HCT116 (cell line): ENCODE measurements at regions not wholly inside any gene's neighbourhood (a gene's known extent, or its start where the extent isn't known, plus 50 kb on each side); places are given as distances from the start of the nearest gene placed in this dataset.

Source experiments
- ATAC-seq: fragments of 200-7000 bp; cut with Tn5 transposase; 2 replicates; pipeline ENCODE4 v1.9.1; 2020; ENCODE audit warnings: mild to moderate bottlenecking, moderate library complexity
- BruUV-seq: library from RNA; stranded (reverse); fragments of 400-500 nt; replicated peaks from 2 replicates; lab custom pipeline; 2021; lab: Mats Ljungman, UMichigan
- CTCF ChIA-PET: fragments of 300-600 bp; sonication (Branson Sonifier 250); formaldehyde crosslinking; loops from one replicate; lab custom pipeline; 2021; ENCODE audit warnings: antibody characterized with exemption; lab: Charles Lee
- POLR2A ChIA-PET: fragments of 300-600, 350-600 bp; sonication (Branson Sonifier 250); formaldehyde crosslinking; loops from one replicate; lab custom pipeline; 2021; ENCODE audit warnings: antibody characterized with exemption; lab: Charles Lee
- RAD21 ChIA-PET, 2 experiments: fragments of 300-600 bp; sonication (Branson Sonifier 250); formaldehyde crosslinking; loops; one replicate each; lab custom pipeline; 2023; ENCODE audit warnings: low total read pairs in 2 of 2; ENCODE audit not compliant: uncharacterized antibody in 2 of 2, unreplicated experiment in 2 of 2, low non-redundant PET in 1 of 2; lab: Charles Lee
- DNase-seq: peaks from one replicate; pipeline ENCODE4 v3.0.0-alpha.2; 2010; ENCODE audit warnings: low read depth, low spot score
- H2AFZ ChIP-seq: fragments of 200-600 bp; shearing (Covaris generic), sonication (generic); 2 replicates; pipeline ENCODE4 v1.6.1; 2017; ENCODE audit warnings: low read depth, mixed run types, mixed read lengths, antibody characterized with exemption, low read length; ENCODE audit not compliant: poor library complexity, severe bottlenecking
- H3K27ac ChIP-seq: 2 replicates; pipeline ENCODE4 v1.5.1; 2012; ENCODE audit warnings: low read depth, low read length
- H3K27me3 ChIP-seq: fragments of 200-600 bp; sonication (generic); 2 replicates; pipeline ENCODE4 v1.6.1; 2016; ENCODE audit warnings: mixed run types, low read length, mixed read lengths; ENCODE audit not compliant: insufficient read depth
- H3K36me3 ChIP-seq, 2 experiments: fragments of 200-500 bp in 1 of 2; fragments of 200-600 bp in 1 of 2; sonication (Bioruptor generic) in 1 of 2; sonication (generic) in 1 of 2; 2 replicates each; pipeline versions ENCODE4 v1.5.1 to v1.6.1; 2014 to 2016; ENCODE audit warnings: low read length in 2 of 2, inconsistent platforms in 1 of 2, mixed read lengths in 1 of 2, mixed run types in 1 of 2; ENCODE audit not compliant: insufficient read depth in 2 of 2, control insufficient read depth in 1 of 2
- H3K4me1 ChIP-seq, 2 experiments: fragments of 200-600 bp in 1 of 2; sonication (generic) in 1 of 2; 2 replicates each; pipeline versions ENCODE4 v1.5.1 to v1.6.1; 2012 to 2017; ENCODE audit warnings: low read length in 2 of 2, inconsistent platforms in 1 of 2, mild to moderate bottlenecking in 1 of 2, mixed read lengths in 1 of 2, mixed run types in 1 of 2, moderate library complexity in 1 of 2; ENCODE audit not compliant: insufficient read depth in 2 of 2, control insufficient read depth in 1 of 2
- H3K4me2 ChIP-seq: fragments of 200-600 bp; sonication (generic); 2 replicates; pipeline ENCODE4 v1.6.1; 2017; ENCODE audit warnings: mixed run types, low read length, mixed read lengths
- H3K4me3 ChIP-seq, 2 experiments: fragments of 200-600 bp in 1 of 2; sonication (generic) in 1 of 2; replicated peaks in 1 of 2; 2 replicates each; pipeline ENCODE4 v1.5.1; 2011 to 2016; ENCODE audit warnings: low read length in 2 of 2, control low read depth in 1 of 2, low read depth in 1 of 2, mild to moderate bottlenecking in 1 of 2, mixed read lengths in 1 of 2, mixed run types in 1 of 2
- H3K79me2 ChIP-seq: fragments of 200-600 bp; sonication (generic); 2 replicates; pipeline ENCODE4 v1.6.1; 2017; ENCODE audit warnings: mild to moderate bottlenecking, mixed run types, low read length, moderate library complexity, mixed read lengths; ENCODE audit not compliant: insufficient read depth
- H3K9ac ChIP-seq: fragments of 200-600 bp; sonication (generic); 2 replicates; pipeline ENCODE4 v1.6.1; 2016; ENCODE audit warnings: low read length, mixed read lengths
- H3K9me2 ChIP-seq: fragments of 200-600 bp; sonication (generic), shearing (Covaris generic); 2 replicates; pipeline ENCODE4 v1.6.1; 2017; ENCODE audit warnings: mixed run types, mild to moderate bottlenecking, moderate library complexity; ENCODE audit not compliant: insufficient read depth
- H3K9me3 ChIP-seq, 2 experiments: fragments of 200-500 bp in 1 of 2; fragments of 200-600 bp in 1 of 2; sonication (Bioruptor generic) in 1 of 2; sonication (generic) in 1 of 2; 2 replicates each; pipeline ENCODE4 v1.6.1; 2014 to 2017; ENCODE audit warnings: low read length in 2 of 2, mixed read lengths in 2 of 2, inconsistent platforms in 1 of 2, low read depth in 1 of 2, mild to moderate bottlenecking in 1 of 2, mixed run types in 1 of 2, moderate library complexity in 1 of 2; ENCODE audit not compliant: control insufficient read depth in 1 of 2, insufficient read depth in 1 of 2
- H4K20me1 ChIP-seq: fragments of 200-600 bp; sonication (generic), shearing (Covaris generic); 2 replicates; pipeline ENCODE4 v1.6.1; 2017; ENCODE audit warnings: mixed run types, mild to moderate bottlenecking, moderate library complexity; ENCODE audit not compliant: insufficient read depth
- ATF3 ChIP-seq: IDR thresholded peaks from 2 replicates; pipeline ENCODE4 v1.6.1; 2012
- CBX3 ChIP-seq: IDR thresholded peaks from 2 replicates; pipeline ENCODE4 v1.6.1; 2012; ENCODE audit warnings: low read depth
- CTCF ChIP-seq, 3 experiments: fragments of 200-600 bp in 1 of 3; sonication (generic) in 1 of 3; IDR thresholded peaks in 2 of 3; conservative IDR thresholded peaks in 1 of 3; 2 replicates each; pipeline ENCODE4 v1.5.1; 2012 to 2017; ENCODE audit warnings: low read depth in 2 of 3, low read length in 2 of 3, antibody characterized with exemption in 1 of 3, borderline replicate concordance in 1 of 3, control low read depth in 1 of 3, mild to moderate bottlenecking in 1 of 3, mixed read lengths in 1 of 3, mixed run types in 1 of 3, moderate library complexity in 1 of 3; ENCODE audit not compliant: insufficient read depth in 1 of 3
- EGR1 ChIP-seq: IDR thresholded peaks from 2 replicates; pipeline ENCODE4 v1.6.1; 2012; ENCODE audit warnings: low read depth
- FOSL1 ChIP-seq: IDR thresholded peaks from 2 replicates; pipeline ENCODE4 v1.6.1; 2012; ENCODE audit warnings: low read depth
- JUND ChIP-seq: IDR thresholded peaks from 2 replicates; pipeline ENCODE4 v1.6.1; 2012
- MAX ChIP-seq: IDR thresholded peaks from 2 replicates; pipeline ENCODE4 v1.6.1; 2012
- RAD21 ChIP-seq: IDR thresholded peaks from 2 replicates; pipeline ENCODE4 v1.6.1; 2012; ENCODE audit warnings: low read depth, mild to moderate bottlenecking
- REST ChIP-seq: IDR thresholded peaks from 2 replicates; pipeline ENCODE4 v1.6.1; 2012; ENCODE audit warnings: low read depth
- SIN3A ChIP-seq: IDR thresholded peaks from 2 replicates; pipeline ENCODE4 v1.6.1; 2012; ENCODE audit warnings: low read depth
- TCF7L2 ChIP-seq: IDR thresholded peaks from 2 replicates; pipeline ENCODE4 v1.7.0; 2011; ENCODE audit warnings: borderline replicate concordance, inconsistent platforms; ENCODE audit not compliant: insufficient read depth, insufficient read length; ENCODE audit errors: extremely low read depth
- ZBTB33 ChIP-seq: IDR thresholded peaks from 2 replicates; pipeline ENCODE4 v1.6.1; 2011; ENCODE audit warnings: mild to moderate bottlenecking, low read length, moderate library complexity; ENCODE audit not compliant: insufficient replicate concordance; ENCODE audit errors: extremely low read depth
- ZNF274 ChIP-seq: fragments of 200-500 bp; sonication (Bioruptor generic); IDR thresholded peaks from 2 replicates; pipeline ENCODE4 v1.6.1; 2014; ENCODE audit warnings: mild to moderate bottlenecking, low read depth, low read length, inconsistent platforms
- intact Hi-C: fragments of 100-400 bp; cut with micrococcal nuclease; formaldehyde crosslinking; loops from 2 replicates; pipeline ENCODE4 v1.10.0; 2022

GRCh38 chr15:94644433-94644832 lies 413.1 kb downstream of the MCTP2 start:
- BruUV-seq = no TSS peak
- H3K27me3 ChIP-seq = peaks cover 6% of the 10 kb centered on the region; the same call in 1 of the 2 replicates
- H3K9me2 ChIP-seq = no peaks in the 10 kb centered on the region
- no peak overlapping the region for H3K4me2 ChIP-seq
- DNase-seq = no peak
- no peaks in the 10 kb centered on the region for H3K36me3 ChIP-seq
- no peaks in the 10 kb centered on the region for H3K9me3 ChIP-seq
- H2AFZ ChIP-seq = no peak overlapping the region
- H3K79me2 ChIP-seq = no peaks in the 10 kb centered on the region
- POLR2A ChIA-PET = no interaction called here
- RAD21 ChIA-PET = no interaction called here
- TF ChIP-seq TCF7L2 (no peak), ZNF274 (no peak), CBX3 (no peak), ATF3 (no peak), RAD21 (no peak), EGR1 (no peak), ZBTB33 (no peak), CTCF (IDR thresholded peaks at IDR 0.05 in 2 of 3, conservative IDR thresholded peaks at IDR 0.05 in 1 of 3; ENCODE audit: borderline replicate concordance in 1 of 3, insufficient read depth in 1 of 3, low read depth in 2 of 3, low read length in 2 of 3) (no peak), JUND (no peak), SIN3A (no peak), MAX (no peak), FOSL1 (no peak), REST (no peak)
- TF ChIP-seq, all 23 proteins: peak for 0
- H4K20me1 ChIP-seq = no peaks in the 10 kb centered on the region
- no peak overlapping the region for H3K27ac ChIP-seq
- intact Hi-C loops = no loop called here
- H3K4me1 ChIP-seq = no peaks in the 10 kb centered on the region
- CTCF ChIA-PET = no interaction called here
- H3K9ac ChIP-seq = no peak overlapping the region
- ATAC-seq = no peak
- no peak overlapping the region for H3K4me3 ChIP-seq
